Natural killer cell (primary cell): ENCODE measurements at regions not wholly inside any gene's neighbourhood (a gene's known extent, or its start where the extent isn't known, plus 50 kb on each side); places are given as distances from the start of the nearest gene placed in this dataset.

Experiments used
- ATAC-seq, 3 donors: fragments of 150-1000 bp in 2 of 3; fragments of 200-7000 bp in 1 of 3; cut with Tn5 transposase; 1 replicate in 1 of 3; 2 replicates in 2 of 3; pipeline ENCODE4 v1.10.0; 2021; ENCODE audit warnings: mild to moderate bottlenecking in 2 of 3, moderate library complexity in 2 of 3
- DNase-seq, 2 donors: peaks; one replicate each; pipeline versions ENCODE4 v3.0.0 to v3.0.0-alpha.2; 2013 to 2021; ENCODE audit warnings: mixed read lengths in 1 of 2
- H3K27ac ChIP-seq: one replicate; pipeline ENCODE4 v1.5.1; 2013; ENCODE audit warnings: mild to moderate bottlenecking, low read length
- H3K27me3 ChIP-seq: one replicate; pipeline ENCODE4 v1.6.1; 2013; ENCODE audit warnings: low read length; ENCODE audit not compliant: control insufficient read depth, insufficient read depth
- H3K36me3 ChIP-seq: one replicate; pipeline ENCODE4 v1.6.1; 2013; ENCODE audit warnings: low read length; ENCODE audit not compliant: control insufficient read depth, insufficient read depth
- H3K4me1 ChIP-seq: one replicate; pipeline ENCODE4 v1.6.1; 2013; ENCODE audit warnings: low read length; ENCODE audit not compliant: control insufficient read depth, insufficient read depth
- H3K4me3 ChIP-seq: one replicate; pipeline ENCODE4 v1.5.1; 2013; ENCODE audit warnings: low read length
- H3K9me3 ChIP-seq: one replicate; pipeline ENCODE4 v1.6.1; 2013; ENCODE audit warnings: low read length; ENCODE audit not compliant: control insufficient read depth, insufficient read depth
- H3K27ac Mint-ChIP-seq, 2 donors: one replicate each; pipeline ENCODE4 v1.8.0; 2022; ENCODE audit warnings: mild to moderate bottlenecking in 2 of 2, mixed read lengths in 2 of 2, moderate library complexity in 1 of 2
- H3K27me3 Mint-ChIP-seq, 2 donors: one replicate each; pipeline ENCODE4 v1.8.0; 2022; ENCODE audit warnings: low read depth in 2 of 2, mixed read lengths in 2 of 2
- H3K36me3 Mint-ChIP-seq: one replicate; pipeline ENCODE4 v1.8.0; 2022; ENCODE audit warnings: mixed read lengths
- H3K4me1 Mint-ChIP-seq, 2 donors: one replicate each; pipeline ENCODE4 v1.8.0; 2022; ENCODE audit warnings: mixed read lengths in 2 of 2
- H3K4me3 Mint-ChIP-seq: one replicate; pipeline ENCODE4 v1.8.0; 2022; ENCODE audit warnings: mild to moderate bottlenecking, moderate library complexity, mixed read lengths
- H3K9me3 Mint-ChIP-seq, 2 donors: one replicate each; pipeline ENCODE4 v1.8.0; 2022; ENCODE audit warnings: mixed read lengths in 2 of 2
- WGBS: methylation state at CpG from one replicate; pipeline ENCODE4 v1.1.7; 2013; ENCODE audit warnings: missing lambda C conversion rate; ENCODE audit not compliant: insufficient coverage; 5-methylcytosine and 5-hydroxymethylcytosine counted together
- intact Hi-C: fragments of 100-400 bp; cut with micrococcal nuclease; formaldehyde crosslinking; loops from one replicate; pipeline ENCODE4 v1.14.2; 2022
- TF ChIP-seq, protein P1 (sequence below): fragments of 200-600 bp; IDR thresholded peaks from one replicate; pipeline ENCODE4 v1.8.0; 2022; ENCODE audit warnings: antibody characterized with exemption

DNA sequence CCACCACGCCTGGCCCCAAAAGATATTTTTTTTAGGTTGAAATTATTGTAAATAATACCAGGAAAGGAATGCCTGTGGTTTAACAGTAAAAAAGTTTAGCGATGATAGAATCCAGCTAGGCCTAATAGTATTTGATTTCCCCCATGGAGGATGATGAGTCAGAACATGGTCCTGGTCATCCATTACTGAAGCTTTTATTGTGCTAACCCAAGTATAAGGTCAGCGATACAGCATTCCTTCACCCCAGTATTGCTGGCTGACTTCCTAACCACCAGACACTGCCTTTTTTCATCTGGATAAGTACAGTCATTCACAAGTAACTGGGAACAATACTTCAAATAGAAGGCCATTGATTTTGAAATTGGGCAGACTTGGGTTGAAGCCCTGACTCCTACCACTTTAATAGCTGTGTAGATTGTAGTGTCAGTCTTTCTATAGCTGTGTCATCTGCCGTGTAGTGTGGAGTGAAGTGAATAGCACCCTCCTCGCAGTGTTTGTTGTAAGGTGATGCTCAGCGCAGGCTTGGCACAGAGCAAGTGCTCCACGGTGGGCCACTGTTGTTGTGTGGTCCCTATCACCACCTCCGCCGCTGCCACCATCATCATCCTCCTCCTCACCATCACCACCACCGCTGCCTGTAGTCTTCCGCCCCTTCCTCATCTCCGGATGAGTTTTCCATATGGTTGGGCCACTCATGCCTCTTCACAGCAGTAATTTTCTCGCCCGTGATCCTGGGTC, 436.0 kb upstream of the TPM1 start:
- Histone ChIP-seq H3K27ac (no peak overlapping the region), H3K4me1 (no peaks in the 10 kb centered on the region), H3K27me3 (no peaks in the 10 kb centered on the region), H3K4me3 (no peak overlapping the region), H3K36me3 (no peaks in the 10 kb centered on the region), H3K9me3 (no peaks in the 10 kb centered on the region)
- DNase-seq, result no peak
- Mint-ChIP-seq H3K4me3 (no peak overlapping the region), H3K27ac (no peak overlapping the region), H3K36me3 (no peaks in the 10 kb centered on the region), H3K27me3 (peaks cover 10 to 28% of the 10 kb centered on the region in 2 donors), H3K9me3 (no peaks in the 10 kb centered on the region), H3K4me1 (no peaks in the 10 kb centered on the region)
- TF ChIP-seq, protein P1, sequence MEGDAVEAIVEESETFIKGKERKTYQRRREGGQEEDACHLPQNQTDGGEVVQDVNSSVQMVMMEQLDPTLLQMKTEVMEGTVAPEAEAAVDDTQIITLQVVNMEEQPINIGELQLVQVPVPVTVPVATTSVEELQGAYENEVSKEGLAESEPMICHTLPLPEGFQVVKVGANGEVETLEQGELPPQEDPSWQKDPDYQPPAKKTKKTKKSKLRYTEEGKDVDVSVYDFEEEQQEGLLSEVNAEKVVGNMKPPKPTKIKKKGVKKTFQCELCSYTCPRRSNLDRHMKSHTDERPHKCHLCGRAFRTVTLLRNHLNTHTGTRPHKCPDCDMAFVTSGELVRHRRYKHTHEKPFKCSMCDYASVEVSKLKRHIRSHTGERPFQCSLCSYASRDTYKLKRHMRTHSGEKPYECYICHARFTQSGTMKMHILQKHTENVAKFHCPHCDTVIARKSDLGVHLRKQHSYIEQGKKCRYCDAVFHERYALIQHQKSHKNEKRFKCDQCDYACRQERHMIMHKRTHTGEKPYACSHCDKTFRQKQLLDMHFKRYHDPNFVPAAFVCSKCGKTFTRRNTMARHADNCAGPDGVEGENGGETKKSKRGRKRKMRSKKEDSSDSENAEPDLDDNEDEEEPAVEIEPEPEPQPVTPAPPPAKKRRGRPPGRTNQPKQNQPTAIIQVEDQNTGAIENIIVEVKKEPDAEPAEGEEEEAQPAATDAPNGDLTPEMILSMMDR, result no peak
- no peak for ATAC-seq
- WGBS, result 90% methylated on average over 14 of the region's 14 CpGs
- intact Hi-C loops, result no loop called here

DNA sequence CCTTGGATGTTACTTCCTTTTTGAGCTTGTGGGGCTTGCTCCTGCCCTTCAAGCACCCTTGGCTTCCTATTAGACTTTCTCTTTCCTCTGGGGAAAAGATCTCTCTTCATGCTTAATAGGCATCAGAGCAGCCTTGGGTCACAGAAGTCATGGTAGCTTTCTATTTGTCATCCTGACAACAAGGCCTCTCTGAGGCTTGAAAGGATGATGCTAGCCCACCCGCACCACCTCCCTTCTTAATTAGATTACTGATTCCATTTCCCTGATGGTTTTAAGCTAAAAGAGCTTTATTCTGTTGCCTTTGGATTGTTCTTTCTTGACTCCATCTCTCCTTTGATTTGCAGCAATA, 435.5 kb upstream of the TPM1 start:
- no peaks in the 10 kb centered on the region for H3K9me3 Mint-ChIP-seq
- Histone ChIP-seq H3K9me3 (no peaks in the 10 kb centered on the region), H3K4me1 (no peaks in the 10 kb centered on the region), H3K27me3 (no peaks in the 10 kb centered on the region), H3K4me3 (no peak overlapping the region), H3K36me3 (no peaks in the 10 kb centered on the region), H3K27ac (no peak overlapping the region)
- TF ChIP-seq, protein P1, result no peak
- DNase-seq (no peak), ATAC-seq (no peak)
- no peak overlapping the region for H3K4me3 Mint-ChIP-seq
- intact Hi-C loops, result no loop called here
- H3K27ac Mint-ChIP-seq, result no peak overlapping the region
- no peaks in the 10 kb centered on the region for H3K4me1 Mint-ChIP-seq
- H3K27me3 Mint-ChIP-seq, result peaks cover 11 to 28% of the 10 kb centered on the region in 2 donors
- no peaks in the 10 kb centered on the region for H3K36me3 Mint-ChIP-seq
- 90% methylated on average over 1 of the region's 1 CpG for WGBS

DNA sequence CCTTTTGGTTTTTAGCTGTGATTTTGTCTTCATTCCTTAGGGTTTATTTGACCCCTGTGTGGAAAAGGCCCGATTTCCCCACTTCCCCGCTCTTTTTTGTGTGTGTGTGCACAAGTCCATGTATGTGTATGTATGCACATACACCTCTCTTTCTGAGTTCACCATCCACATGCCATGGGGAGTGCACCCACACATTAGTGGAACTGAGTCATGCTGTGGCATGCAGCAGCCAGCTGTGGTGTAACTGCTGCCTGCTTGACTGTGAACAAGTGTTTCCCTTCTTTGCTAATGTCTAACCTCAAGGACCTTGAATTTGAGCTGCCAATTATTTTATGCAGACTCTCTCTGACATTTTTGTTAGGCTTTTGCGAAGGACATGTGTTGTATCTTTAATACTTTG, 434.9 kb upstream of the TPM1 start:
- peaks cover 13 to 32% of the 10 kb centered on the region in 2 donors for H3K27me3 Mint-ChIP-seq
- H3K9me3 Mint-ChIP-seq, result no peaks in the 10 kb centered on the region
- WGBS, result 80% methylated on average over 1 of the region's 3 CpGs
- TF ChIP-seq, protein P1, result no peak
- Histone ChIP-seq H3K9me3 (no peaks in the 10 kb centered on the region), H3K4me3 (no peak overlapping the region), H3K36me3 (no peaks in the 10 kb centered on the region), H3K4me1 (no peaks in the 10 kb centered on the region), H3K27ac (no peak overlapping the region), H3K27me3 (no peaks in the 10 kb centered on the region)
- intact Hi-C loops, result no loop called here
- H3K4me3 Mint-ChIP-seq, result no peak overlapping the region
- no peaks in the 10 kb centered on the region for H3K4me1 Mint-ChIP-seq
- H3K36me3 Mint-ChIP-seq, result no peaks in the 10 kb centered on the region
- no peak for ATAC-seq
- DNase-seq, result no peak
- no peak overlapping the region for H3K27ac Mint-ChIP-seq

DNA sequence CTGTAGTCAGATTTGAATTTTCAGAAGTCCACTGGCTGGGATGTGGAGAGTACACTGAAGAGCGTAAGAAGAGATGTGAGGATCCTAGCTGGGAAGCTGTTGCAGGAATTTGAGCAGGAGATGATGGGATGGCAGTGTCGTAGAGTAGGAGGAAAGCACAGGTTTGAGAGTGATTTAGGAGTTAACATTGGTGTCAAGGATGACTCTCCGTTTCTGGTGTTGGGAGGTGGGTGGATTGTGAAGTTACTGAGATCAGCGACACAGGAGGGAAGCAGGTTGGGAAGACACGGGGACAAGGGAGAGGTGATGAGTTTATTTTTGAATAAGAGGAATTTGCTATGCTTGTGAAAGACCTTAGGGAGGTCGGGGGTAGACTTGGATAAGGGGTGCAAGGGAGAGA, 434.2 kb upstream of the TPM1 start:
- Mint-ChIP-seq H3K4me1 (no peaks in the 10 kb centered on the region), H3K4me3 (no peak overlapping the region), H3K27me3 (peaks cover 13 to 33% of the 10 kb centered on the region in 2 donors), H3K9me3 (no peaks in the 10 kb centered on the region), H3K36me3 (no peaks in the 10 kb centered on the region), H3K27ac (no peak overlapping the region)
- Histone ChIP-seq H3K4me1 (no peaks in the 10 kb centered on the region), H3K27ac (no peak overlapping the region), H3K36me3 (no peaks in the 10 kb centered on the region), H3K27me3 (no peaks in the 10 kb centered on the region), H3K9me3 (no peaks in the 10 kb centered on the region), H3K4me3 (no peak overlapping the region)
- intact Hi-C loops, result no loop called here
- no peak for ATAC-seq
- TF ChIP-seq, protein P1, result no peak
- DNase-seq, result no peak
- WGBS, result 85% methylated on average over 6 of the region's 6 CpGs
